SK-N-MC (cell line): ENCODE measurements at regions not wholly inside any gene's neighbourhood (a gene's known extent, or its start where the extent isn't known, plus 50 kb on each side); places are given as distances from the start of the nearest gene placed in this dataset.

Experiments
- DNase-seq: peaks from one replicate; pipeline ENCODE4 v3.0.0-alpha.2; 2011; ENCODE audit warnings: low read depth, low spot score
- H3K27ac ChIP-seq: fragments of 200-600 bp; sonication (generic); 2 replicates; pipeline ENCODE4 v1.5.1; 2016; ENCODE audit warnings: mixed run types
- H3K36me3 ChIP-seq: fragments of 200-600 bp; sonication (generic); 2 replicates; pipeline ENCODE4 v1.6.1; 2017; ENCODE audit warnings: antibody characterized with exemption, low read length, mixed read lengths; ENCODE audit not compliant: insufficient read depth
- H3K4me3 ChIP-seq: fragments of 200-600 bp; sonication (generic); 2 replicates; pipeline ENCODE4 v1.5.1; 2016
- H3K9ac ChIP-seq: fragments of 200-600 bp; sonication (generic); 2 replicates; pipeline ENCODE4 v1.8.0; 2017; ENCODE audit warnings: mixed run types, mixed read lengths; ENCODE audit not compliant: insufficient read length
- H3K9me3 ChIP-seq: fragments of 200-600 bp; sonication (generic); 2 replicates; pipeline ENCODE4 v1.6.1; 2017; ENCODE audit warnings: low read depth, mild to moderate bottlenecking, antibody characterized with exemption, low read length, moderate library complexity, mixed read lengths
- EZH2 ChIP-seq: fragments of 200-600 bp; sonication (generic); IDR thresholded peaks from one replicate; pipeline ENCODE4 v1.6.1; 2017; ENCODE audit warnings: antibody characterized with exemption
- FOXP2 ChIP-seq: optimal IDR thresholded peaks from 2 replicates; pipeline ENCODE3; 2011; ENCODE audit warnings: mild to moderate bottlenecking, moderate library complexity; ENCODE audit not compliant: insufficient read depth; ENCODE audit errors: extremely low read length, control extremely low read depth
- POLR2AphosphoS5 ChIP-seq: IDR thresholded peaks from 2 replicates; pipeline ENCODE4 v1.6.1; 2012; ENCODE audit warnings: mild to moderate bottlenecking, low read depth, low read length, borderline replicate concordance

- TF ChIP-seq EZH2 (no peak), FOXP2 (no peak), POLR2AphosphoS5 (no peak)
- no peaks in the 10 kb centered on the region for H3K9me3 ChIP-seq
- no peak overlapping the region for H3K4me3 ChIP-seq
- H3K36me3 ChIP-seq: no peaks in the 10 kb centered on the region
- H3K27ac ChIP-seq: no peak overlapping the region
- H3K9ac ChIP-seq: no peak overlapping the region
- no peak for DNase-seq
Observed at GRCh38 chr21:41689289-41689583, 77.6 kb downstream of the RIPK4 start.

GRCh38 chr21:41687633-41688032 lies 79.2 kb downstream of the RIPK4 start:
- Histone ChIP-seq H3K36me3 (no peaks in the 10 kb centered on the region), H3K9ac (no peak overlapping the region), H3K4me3 (no peak overlapping the region), H3K27ac (no peak overlapping the region), H3K9me3 (no peaks in the 10 kb centered on the region)
- TF ChIP-seq FOXP2: no peak
- TF ChIP-seq EZH2: no peak
- no peak for TF ChIP-seq POLR2AphosphoS5
- DNase-seq: no peak

DNA sequence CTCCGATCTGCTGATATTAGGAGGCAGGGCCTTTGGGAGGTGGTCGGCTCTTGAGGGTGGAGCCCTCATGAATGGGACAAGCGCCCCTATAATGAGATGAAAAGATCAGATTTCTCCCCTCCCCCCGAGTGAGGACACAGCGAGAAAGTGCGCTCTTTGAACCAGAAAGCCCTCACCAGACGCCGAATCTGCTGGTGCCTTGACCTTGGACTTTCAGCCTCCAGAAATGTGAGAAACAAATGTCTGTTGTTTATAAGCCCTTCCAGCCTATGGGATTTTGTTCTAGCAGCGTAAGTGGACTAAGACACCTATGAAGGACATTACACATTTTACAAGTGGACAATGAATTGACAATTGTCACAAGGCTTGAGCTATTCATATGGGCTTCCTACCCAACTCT lies 80.2 kb downstream of the RIPK4 start:
- TF ChIP-seq EZH2 (no peak), POLR2AphosphoS5 (no peak), FOXP2 (no peak)
- Histone ChIP-seq H3K27ac (no peak overlapping the region), H3K9me3 (no peaks in the 10 kb centered on the region), H3K36me3 (no peaks in the 10 kb centered on the region), H3K9ac (no peak overlapping the region), H3K4me3 (no peak overlapping the region)
- no peak for DNase-seq

GRCh38 chr21:41685511-41686149 lies 81.2 kb downstream of the RIPK4 start:
- Histone ChIP-seq H3K27ac (no peak overlapping the region), H3K4me3 (no peak overlapping the region), H3K9me3 (no peaks in the 10 kb centered on the region), H3K9ac (no peak overlapping the region), H3K36me3 (no peaks in the 10 kb centered on the region)
- no peak for DNase-seq
- TF ChIP-seq EZH2 (no peak), POLR2AphosphoS5 (no peak), FOXP2 (no peak)

- Histone ChIP-seq H3K4me3 (no peak overlapping the region), H3K27ac (no peak overlapping the region)
- DNase-seq: no peak
Observed at GRCh38 chr21:41684381-41685245, 82.2 kb downstream of the RIPK4 start.

DNA sequence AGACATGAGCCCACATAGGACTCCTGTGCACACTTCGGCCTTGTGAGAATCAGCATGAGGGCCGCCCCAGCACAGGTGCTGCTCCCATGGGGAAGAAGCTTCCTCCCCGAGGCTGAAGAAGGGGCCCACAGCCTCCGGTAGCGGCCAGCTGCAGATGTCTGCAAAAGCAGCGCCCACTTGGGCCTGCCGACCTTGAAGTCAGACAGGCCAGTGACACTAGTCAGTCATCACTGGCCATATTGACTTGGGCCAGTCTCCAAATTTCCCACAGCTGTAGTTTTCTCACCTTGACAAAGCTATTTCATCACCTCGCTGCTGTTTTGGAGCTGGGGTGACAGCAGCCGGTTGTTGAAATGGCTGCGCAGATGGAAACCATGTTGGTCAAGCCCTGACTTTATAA lies 83.0 kb downstream of the RIPK4 start:
- H3K4me3 ChIP-seq: no peak overlapping the region
- no peaks in the 10 kb centered on the region for H3K36me3 ChIP-seq
- no peak overlapping the region for H3K27ac ChIP-seq
- TF ChIP-seq EZH2 (no peak), FOXP2 (no peak), POLR2AphosphoS5 (no peak)
- no peaks in the 10 kb centered on the region for H3K9me3 ChIP-seq
- DNase-seq: no peak
- H3K9ac ChIP-seq: no peak overlapping the region

More at GRCh38 chr21:41684381-41685245, 82.2 kb downstream of the RIPK4 start:
- H3K9me3 ChIP-seq: no peaks in the 10 kb centered on the region
- TF ChIP-seq EZH2 (no peak), POLR2AphosphoS5 (no peak), FOXP2 (no peak)
- H3K36me3 ChIP-seq: no peaks in the 10 kb centered on the region
- no peak overlapping the region for H3K9ac ChIP-seq

DNA sequence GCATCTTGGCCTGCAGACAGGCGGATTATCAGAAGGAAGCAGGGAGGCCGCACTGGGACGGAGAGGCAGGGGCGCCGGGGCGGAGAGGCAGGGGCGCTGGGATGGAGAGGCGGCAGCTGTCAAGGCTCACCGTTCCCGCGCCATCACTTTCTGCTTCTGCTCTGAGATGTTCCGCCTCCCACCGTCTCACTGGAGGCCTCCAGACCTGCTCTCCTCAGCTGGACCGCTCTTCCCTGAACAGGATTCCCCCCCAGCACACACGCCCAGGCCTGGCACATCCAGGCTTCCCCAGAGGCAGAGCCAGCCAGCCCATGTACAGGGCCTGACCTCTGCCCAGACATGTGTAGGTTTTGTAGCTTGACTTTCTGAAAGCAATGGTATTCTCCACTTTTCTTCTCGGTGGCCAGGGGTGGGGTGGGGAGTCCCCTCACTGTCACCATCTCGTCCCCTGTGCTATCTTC lies 84.1 kb downstream of the RIPK4 start:
- no peak overlapping the region for H3K27ac ChIP-seq
- no peak overlapping the region for H3K9ac ChIP-seq
- no peak for TF ChIP-seq EZH2
- TF ChIP-seq FOXP2: no peak
- no peak for TF ChIP-seq POLR2AphosphoS5
- no peak for DNase-seq
- no peak overlapping the region for H3K4me3 ChIP-seq
- H3K9me3 ChIP-seq: no peaks in the 10 kb centered on the region
- no peaks in the 10 kb centered on the region for H3K36me3 ChIP-seq

- no peak overlapping the region for H3K4me3 ChIP-seq
- no peaks in the 10 kb centered on the region for H3K9me3 ChIP-seq
- no peak overlapping the region for H3K27ac ChIP-seq
- H3K36me3 ChIP-seq: no peaks in the 10 kb centered on the region
- TF ChIP-seq POLR2AphosphoS5 (no peak), EZH2 (no peak), FOXP2 (no peak)
- no peak for DNase-seq
- H3K9ac ChIP-seq: no peak overlapping the region
Observed at GRCh38 chr21:41681939-41682718, 84.7 kb downstream of the RIPK4 start.
